ENCODE measurements at regions not wholly inside any gene's neighbourhood (a gene's known extent, or its start where the extent isn't known, plus 50 kb on each side); places are given as distances from the start of the nearest gene placed in this dataset.
"Not testable (repeated sequence)": the region's sequence is repeated elsewhere in the genome, so short reads cannot be mapped to it uniquely, and the experiment has no call there.

- ATAC-seq (ENCODE audit: low read depth) (no peak), DNase-seq (no peak)
- Mint-ChIP-seq H3K4me3 (no peak overlapping the region), H3K36me3 (peaks cover 6% of the 10 kb centered on the region), H3K4me1 (peaks cover 5% of the 10 kb centered on the region), H3K9me3 (peaks cover 6% of the 10 kb centered on the region), H3K27ac (no peak overlapping the region), H3K27me3 (peaks cover 35% of the 10 kb centered on the region)
- POLR2A ChIA-PET: interaction anchor here (0.7 kb wide), 1 partner anchor 155 kb away, joined by 4 read pairs; no protein-coding TSS in a partner anchor
Measured at GRCh38 chr17:59485015-59485414, 80.4 kb upstream of the DHX40 start.

GRCh38 chr17:59485946-59486345 is 79.5 kb upstream of the DHX40 start:
- Mint-ChIP-seq H3K27me3 (peaks cover 31% of the 10 kb centered on the region), H3K27ac (no peak overlapping the region), H3K9me3 (peaks cover 6% of the 10 kb centered on the region), H3K4me3 (no peak overlapping the region), H3K36me3 (peaks cover 6% of the 10 kb centered on the region), H3K4me1 (peaks cover 5% of the 10 kb centered on the region)
- POLR2A ChIA-PET: no interaction called here
- no peak for ATAC-seq (ENCODE audit: low read depth)
- no peak for DNase-seq

- no peak for ATAC-seq (ENCODE audit: low read depth)
- H3K36me3 Mint-ChIP-seq: peaks cover 6% of the 10 kb centered on the region
- DNase-seq: no peak
- H3K4me1 Mint-ChIP-seq: peaks cover 9% of the 10 kb centered on the region
- peaks cover 3% of the 10 kb centered on the region for H3K9me3 Mint-ChIP-seq
- no peak overlapping the region for H3K4me3 Mint-ChIP-seq
- POLR2A ChIA-PET: no interaction called here
- H3K27me3 Mint-ChIP-seq: peaks cover 30% of the 10 kb centered on the region
- no peak overlapping the region for H3K27ac Mint-ChIP-seq
Measured at GRCh38 chr17:59487161-59487873, 78.1 kb upstream of the DHX40 start.

- Mint-ChIP-seq H3K36me3 (peaks cover 4% of the 10 kb centered on the region), H3K4me1 (peaks cover 7% of the 10 kb centered on the region), H3K9me3 (peaks cover 3% of the 10 kb centered on the region), H3K27me3 (peaks cover 29% of the 10 kb centered on the region), H3K27ac (no peak overlapping the region), H3K4me3 (no peak overlapping the region)
- POLR2A ChIA-PET: no interaction called here
- ATAC-seq (ENCODE audit: low read depth) (no peak), DNase-seq (no peak)
Measured at GRCh38 chr17:59488805-59489204, 76.6 kb upstream of the DHX40 start.

- no peak for ATAC-seq (ENCODE audit: low read depth)
- Mint-ChIP-seq H3K4me1 (peaks cover 3% of the 10 kb centered on the region), H3K27me3 (peaks cover 29% of the 10 kb centered on the region), H3K27ac (no peak overlapping the region), H3K36me3 (no peaks in the 10 kb centered on the region), H3K4me3 (no peak overlapping the region), H3K9me3 (no peaks in the 10 kb centered on the region)
- POLR2A ChIA-PET: no interaction called here
- no peak for DNase-seq
Measured at GRCh38 chr17:59490216-59490615, 75.2 kb upstream of the DHX40 start.

- ATAC-seq (ENCODE audit: low read depth): no peak
- peaks cover 3% of the 10 kb centered on the region for H3K4me1 Mint-ChIP-seq
- no peaks in the 10 kb centered on the region for H3K36me3 Mint-ChIP-seq
- H3K27me3 Mint-ChIP-seq: peaks cover 30% of the 10 kb centered on the region
- H3K9me3 Mint-ChIP-seq: no peaks in the 10 kb centered on the region
- POLR2A ChIA-PET: no interaction called here
- no peak for DNase-seq
- no peak overlapping the region for H3K4me3 Mint-ChIP-seq
- no peak overlapping the region for H3K27ac Mint-ChIP-seq
Measured at GRCh38 chr17:59491353-59492090, 73.9 kb upstream of the DHX40 start.

GRCh38 chr17:59492091-59492451 is 73.3 kb upstream of the DHX40 start:
- DNase-seq (no peak), ATAC-seq (ENCODE audit: low read depth) (no peak)
- peaks cover 25% of the 10 kb centered on the region for H3K27me3 Mint-ChIP-seq
- no peaks in the 10 kb centered on the region for H3K9me3 Mint-ChIP-seq
- no peak overlapping the region for H3K27ac Mint-ChIP-seq
- H3K36me3 Mint-ChIP-seq: no peaks in the 10 kb centered on the region
- H3K4me1 Mint-ChIP-seq: peaks cover 3% of the 10 kb centered on the region
- H3K4me3 Mint-ChIP-seq: no peak overlapping the region
- POLR2A ChIA-PET: no interaction called here

GRCh38 chr17:59493867-59494266 is 71.5 kb upstream of the DHX40 start:
- H3K27ac Mint-ChIP-seq: no peak overlapping the region
- H3K4me1 Mint-ChIP-seq: peaks cover 3% of the 10 kb centered on the region
- H3K4me3 Mint-ChIP-seq: no peak overlapping the region
- no peaks in the 10 kb centered on the region for H3K36me3 Mint-ChIP-seq
- DNase-seq: no peak
- ATAC-seq (ENCODE audit: low read depth): no peak
- no peaks in the 10 kb centered on the region for H3K9me3 Mint-ChIP-seq
- POLR2A ChIA-PET: no interaction called here
- peaks cover 27% of the 10 kb centered on the region for H3K27me3 Mint-ChIP-seq

GRCh38 chr17:59494757-59495368 is 70.5 kb upstream of the DHX40 start:
- POLR2A ChIA-PET: no interaction called here
- H3K4me1 Mint-ChIP-seq: peaks cover 3% of the 10 kb centered on the region
- H3K27ac Mint-ChIP-seq: no peak overlapping the region
- peaks cover 26% of the 10 kb centered on the region for H3K27me3 Mint-ChIP-seq
- H3K4me3 Mint-ChIP-seq: no peak overlapping the region
- no peaks in the 10 kb centered on the region for H3K9me3 Mint-ChIP-seq
- ATAC-seq (ENCODE audit: low read depth) (no peak), DNase-seq (no peak)
- H3K36me3 Mint-ChIP-seq: no peaks in the 10 kb centered on the region

GRCh38 chr17:59496178-59496577 is 69.2 kb upstream of the DHX40 start:
- Mint-ChIP-seq H3K4me1 (peaks cover 3% of the 10 kb centered on the region), H3K36me3 (no peaks in the 10 kb centered on the region), H3K27me3 (peaks cover 27% of the 10 kb centered on the region), H3K9me3 (no peaks in the 10 kb centered on the region), H3K4me3 (no peak overlapping the region), H3K27ac (no peak overlapping the region)
- no peak for ATAC-seq (ENCODE audit: low read depth)
- POLR2A ChIA-PET: no interaction called here
- no peak for DNase-seq

- Mint-ChIP-seq H3K27ac (no peak overlapping the region), H3K9me3 (no peaks in the 10 kb centered on the region), H3K36me3 (no peaks in the 10 kb centered on the region), H3K27me3 (peaks cover 27% of the 10 kb centered on the region), H3K4me1 (peaks cover 2% of the 10 kb centered on the region), H3K4me3 (no peak overlapping the region)
- DNase-seq (no peak), ATAC-seq (ENCODE audit: low read depth) (no peak)
- POLR2A ChIA-PET: no interaction called here
Measured at GRCh38 chr17:59498530-59499307, 66.7 kb upstream of the DHX40 start.

- not testable (repeated sequence) for ATAC-seq (ENCODE audit: low read depth)
Measured at GRCh38 chr17:59500086-59500655, 65.2 kb upstream of the DHX40 start.

GRCh38 chr17:59501690-59502089 is 63.7 kb upstream of the DHX40 start:
- peaks cover 22% of the 10 kb centered on the region for H3K27me3 Mint-ChIP-seq
- POLR2A ChIA-PET: no interaction called here
- H3K9me3 Mint-ChIP-seq: no peaks in the 10 kb centered on the region
- peaks cover 2% of the 10 kb centered on the region for H3K4me1 Mint-ChIP-seq
- no peaks in the 10 kb centered on the region for H3K36me3 Mint-ChIP-seq
- H3K27ac Mint-ChIP-seq: no peak overlapping the region
- DNase-seq (no peak), ATAC-seq (ENCODE audit: low read depth) (no peak)
- no peak overlapping the region for H3K4me3 Mint-ChIP-seq

More at GRCh38 chr17:59500086-59500655, 65.2 kb upstream of the DHX40 start:
- DNase-seq, H3K4me1 Mint-ChIP-seq, POLR2A ChIA-PET, H3K27ac Mint-ChIP-seq, H3K36me3 Mint-ChIP-seq, H3K4me3 Mint-ChIP-seq, H3K9me3 Mint-ChIP-seq: not testable (repeated sequence)
- peaks cover 26% of the 10 kb centered on the region for H3K27me3 Mint-ChIP-seq
